ENCODE measurements at regions not wholly inside any gene's neighbourhood (a gene's known extent, or its start where the extent isn't known, plus 50 kb on each side); places are given as distances from the start of the nearest gene placed in this dataset.

DNA sequence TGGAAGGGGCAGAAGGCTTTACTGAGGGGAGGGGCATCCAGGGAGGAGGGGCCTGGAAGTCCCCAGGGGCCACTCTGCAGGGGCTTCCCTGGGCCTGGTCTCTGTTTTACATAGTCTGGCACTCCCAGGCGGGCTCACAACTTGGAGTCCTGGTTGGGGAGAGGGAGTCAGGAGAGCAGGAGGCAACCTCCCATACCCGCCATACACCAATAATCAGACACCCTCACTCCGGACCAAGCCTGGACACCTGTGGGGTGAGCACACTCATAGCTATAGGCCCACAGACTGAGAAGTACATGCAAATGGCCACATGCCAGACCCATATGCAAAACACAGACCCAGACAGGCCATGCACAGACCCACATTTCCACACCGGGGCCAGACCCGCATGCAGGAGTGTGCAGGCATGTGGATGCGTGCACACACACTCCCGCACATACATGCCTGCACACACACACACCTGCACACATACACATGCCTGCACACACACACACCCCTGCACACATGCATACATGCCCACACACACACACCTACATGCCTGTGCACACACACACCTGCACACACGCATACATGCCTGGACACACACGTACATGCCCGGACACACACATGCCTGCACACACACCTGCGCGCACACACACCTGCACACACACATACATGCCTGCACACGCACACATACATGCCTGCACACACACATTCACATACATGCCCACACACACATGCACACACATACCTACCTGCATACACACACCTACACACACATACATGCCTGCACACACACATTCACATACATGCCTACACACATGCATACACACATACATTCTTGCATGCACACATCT is 89.5 kb upstream of the RUNX3 start:
- TF ChIP-seq, protein P1, sequence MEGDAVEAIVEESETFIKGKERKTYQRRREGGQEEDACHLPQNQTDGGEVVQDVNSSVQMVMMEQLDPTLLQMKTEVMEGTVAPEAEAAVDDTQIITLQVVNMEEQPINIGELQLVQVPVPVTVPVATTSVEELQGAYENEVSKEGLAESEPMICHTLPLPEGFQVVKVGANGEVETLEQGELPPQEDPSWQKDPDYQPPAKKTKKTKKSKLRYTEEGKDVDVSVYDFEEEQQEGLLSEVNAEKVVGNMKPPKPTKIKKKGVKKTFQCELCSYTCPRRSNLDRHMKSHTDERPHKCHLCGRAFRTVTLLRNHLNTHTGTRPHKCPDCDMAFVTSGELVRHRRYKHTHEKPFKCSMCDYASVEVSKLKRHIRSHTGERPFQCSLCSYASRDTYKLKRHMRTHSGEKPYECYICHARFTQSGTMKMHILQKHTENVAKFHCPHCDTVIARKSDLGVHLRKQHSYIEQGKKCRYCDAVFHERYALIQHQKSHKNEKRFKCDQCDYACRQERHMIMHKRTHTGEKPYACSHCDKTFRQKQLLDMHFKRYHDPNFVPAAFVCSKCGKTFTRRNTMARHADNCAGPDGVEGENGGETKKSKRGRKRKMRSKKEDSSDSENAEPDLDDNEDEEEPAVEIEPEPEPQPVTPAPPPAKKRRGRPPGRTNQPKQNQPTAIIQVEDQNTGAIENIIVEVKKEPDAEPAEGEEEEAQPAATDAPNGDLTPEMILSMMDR (IDR thresholded peaks at IDR 0.05) = no peak
- no peak for TF ChIP-seq EZH2 (IDR thresholded peaks at IDR 0.05; ENCODE audit: borderline replicate concordance, insufficient read depth, low read depth, low read length, poor library complexity, severe bottlenecking)
